SK-MEL-5 (cell line): ENCODE measurements at regions not wholly inside any gene's neighbourhood (a gene's known extent, or its start where the extent isn't known, plus 50 kb on each side); places are given as distances from the start of the nearest gene placed in this dataset.

Experiments
- DNase-seq: peaks from one replicate; pipeline ENCODE4 v3.0.0-alpha.2; 2016; ENCODE audit warnings: low read depth, low spot score
- in situ Hi-C: cut with HindIII; loops from 2 replicates; pipeline ENCODE4 v1.10.0; 2016; ENCODE audit warnings: low sequenced_read_pairs, high pct_unique_total_duplicates, low pct_unique_long_range_greater_than_20kb

DNA sequence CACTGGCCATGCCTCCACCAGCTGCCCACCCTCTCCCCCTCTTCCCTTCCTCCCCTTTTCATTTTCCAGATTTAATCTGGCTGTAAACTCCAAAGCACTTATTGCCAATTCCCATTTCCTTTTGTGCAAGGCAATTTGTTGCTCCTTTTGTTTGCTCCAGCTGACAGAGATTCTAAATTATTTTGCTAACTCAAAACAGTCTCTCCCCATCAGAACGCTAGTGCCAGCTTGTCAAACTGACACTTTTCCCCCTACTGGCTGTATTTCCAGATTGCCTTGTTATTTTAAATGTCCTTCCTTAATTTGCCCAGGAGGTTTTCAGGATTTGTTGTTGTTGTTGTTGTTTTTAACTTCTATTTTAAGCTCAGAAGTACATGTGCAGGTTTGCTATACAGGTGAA, 57.0 kb upstream of the PAK1 start:
- no peak for DNase-seq
- in situ Hi-C loops, result no loop called here

DNA sequence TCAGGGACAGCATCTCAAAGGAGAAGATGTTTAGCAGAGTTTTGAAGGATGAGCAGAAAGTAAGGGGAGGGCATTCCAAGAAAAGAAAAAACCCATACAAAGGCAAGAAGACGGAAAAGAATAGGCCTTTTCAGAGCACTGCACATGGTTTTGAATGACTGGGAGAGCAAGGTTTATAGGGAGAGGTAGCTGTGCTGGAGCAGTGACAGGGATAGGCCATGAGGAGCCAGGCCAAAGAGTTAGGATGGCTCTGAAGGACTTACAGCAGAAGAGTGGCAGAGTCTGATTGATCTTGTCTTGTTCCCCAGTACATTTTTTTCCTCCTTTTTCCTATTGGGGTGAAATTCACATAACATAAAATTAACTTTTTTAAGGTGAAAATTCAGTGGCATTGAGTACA, 55.8 kb upstream of the PAK1 start:
- peak; percentile 31 for DNase-seq
- in situ Hi-C loops, result no loop called here

DNA sequence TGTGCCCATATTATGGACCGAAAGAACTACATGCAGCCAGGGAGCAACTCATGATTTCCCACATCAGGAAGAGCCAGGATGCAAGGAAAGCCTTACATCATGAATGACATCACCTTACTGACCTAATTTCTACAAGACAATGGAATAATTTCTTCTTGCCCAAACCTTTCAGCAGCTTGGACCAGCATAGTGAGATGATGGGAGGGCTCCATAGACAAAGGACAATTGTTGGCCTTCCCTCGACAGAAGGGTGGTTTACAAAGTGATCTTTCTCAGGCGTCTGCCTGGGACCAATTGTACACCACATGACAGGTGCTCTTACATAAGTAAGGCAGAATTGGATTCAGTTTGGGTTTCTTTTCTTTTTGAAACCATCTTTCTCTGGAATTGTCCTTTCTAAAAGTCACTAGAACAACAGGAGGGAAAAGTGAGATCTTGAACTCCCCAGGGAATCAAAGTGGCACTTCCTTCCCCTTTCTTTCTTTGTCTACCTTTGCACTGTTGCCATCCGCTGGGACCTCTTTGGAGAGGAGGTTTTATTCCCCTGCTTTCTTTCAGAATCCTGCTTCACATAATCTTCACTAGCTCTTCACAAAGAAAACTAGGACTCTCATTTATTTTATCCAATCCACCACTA, 51.7 kb upstream of the PAK1 start:
- peak; percentile 88 for DNase-seq
- in situ Hi-C loops, result no loop called here

DNA sequence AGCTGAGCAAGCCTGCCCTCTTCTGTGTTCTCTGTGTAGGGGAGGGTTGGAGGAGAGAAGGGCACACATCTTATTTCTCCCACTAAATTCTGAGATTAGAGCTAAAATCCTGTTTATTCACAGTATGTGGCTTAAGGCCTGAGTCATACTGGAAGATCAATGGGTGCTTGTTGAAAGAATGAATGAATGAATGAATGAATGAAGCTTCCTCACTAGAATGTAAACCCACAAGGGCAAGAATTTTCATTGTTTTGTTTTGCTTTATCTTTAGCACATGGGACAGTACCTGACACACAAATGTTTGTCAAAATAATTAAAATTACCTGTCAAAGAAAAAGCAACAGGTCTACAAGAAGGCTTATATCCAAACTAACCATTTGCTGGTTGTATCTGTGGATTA, 50.6 kb upstream of the PAK1 start:
- no peak for DNase-seq
- in situ Hi-C loops, result no loop called here

DNA sequence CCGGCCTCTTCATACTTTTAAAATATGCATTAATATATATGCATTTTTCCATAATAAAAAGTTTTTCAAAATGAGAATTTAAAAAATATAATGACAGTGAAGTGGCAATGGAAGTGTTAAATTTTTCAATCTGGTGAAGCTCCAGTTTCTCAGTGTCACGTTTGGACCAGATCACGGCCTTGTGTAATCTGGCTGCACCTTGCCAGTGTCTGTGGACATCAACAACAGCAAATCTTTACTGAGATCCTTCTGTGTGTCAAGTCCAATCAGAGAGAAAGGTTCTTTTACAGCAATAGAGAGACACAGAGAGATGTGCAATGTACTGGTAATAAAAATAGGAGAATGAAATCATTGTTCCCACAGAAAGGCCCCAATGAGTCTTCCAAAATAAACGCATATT, 49.8 kb upstream of the PAK1 start:
- no peak for DNase-seq
- in situ Hi-C loops, result no loop called here
